ENCODE measurements at regions not wholly inside any gene's neighbourhood (a gene's known extent, or its start where the extent isn't known, plus 50 kb on each side); places are given as distances from the start of the nearest gene placed in this dataset.

GRCh38 chr16:79403534-79403933, 197.0 kb downstream of the MAF start:
- ChIA-PET CTCF (no interaction called here), POLR2A (no interaction called here)

GRCh38 chr16:79402920-79403319, 197.6 kb downstream of the MAF start:
- TF ChIP-seq E2F4 (CRISPR knock-in tag; IDR thresholded peaks at IDR 0.05; ENCODE audit: borderline replicate concordance, low read depth) (no peak), NFYB (CRISPR knock-in tag; conservative IDR thresholded peaks at IDR 0.05; ENCODE audit: low read depth) (no peak), ZNF396 (CRISPR knock-in tag; IDR thresholded peaks at IDR 0.05; ENCODE audit: borderline replicate concordance) (no peak)
- ChIA-PET POLR2A (no interaction called here), CTCF (no interaction called here)
- H3K27ac Mint-ChIP-seq = no peak overlapping the region
- ATAC-seq (no peak), DNase-seq (ENCODE audit: low spot score) (no peak)
- no peaks in the 10 kb centered on the region for H3K36me3 Mint-ChIP-seq
- H3K27me3 Mint-ChIP-seq (ENCODE audit: low read depth) = no peaks in the 10 kb centered on the region; the same call in 1 of the 2 replicates
- no peak overlapping the region for H3K4me3 Mint-ChIP-seq
- H3K9me3 Mint-ChIP-seq = peaks cover 15% of the 10 kb centered on the region
- H3K4me1 Mint-ChIP-seq = peaks cover 11% of the 10 kb centered on the region

More at GRCh38 chr16:79403534-79403933, 197.0 kb downstream of the MAF start:
- Mint-ChIP-seq H3K36me3 (no peaks in the 10 kb centered on the region), H3K4me3 (no peak overlapping the region), H3K4me1 (peaks cover 11% of the 10 kb centered on the region), H3K27me3 (ENCODE audit: low read depth) (no peaks in the 10 kb centered on the region; the same call in 1 of the 2 replicates), H3K9me3 (peaks cover 10% of the 10 kb centered on the region), H3K27ac (no peak overlapping the region)
- no peak for TF ChIP-seq ZNF532 (CRISPR knock-in tag; IDR thresholded peaks at IDR 0.05; ENCODE audit: borderline replicate concordance)
- TF ChIP-seq HMGA2 (CRISPR knock-in tag; IDR thresholded peaks at IDR 0.05) = no peak
- TF ChIP-seq TEAD4 (CRISPR knock-in tag; IDR thresholded peaks at IDR 0.05) = no peak
- no peak for TF ChIP-seq TP53 (CRISPR knock-in tag; IDR thresholded peaks at IDR 0.05)
- TF ChIP-seq MYBL2 (CRISPR knock-in tag; IDR thresholded peaks at IDR 0.05) = no peak
- TF ChIP-seq ZNF671 (CRISPR knock-in tag; IDR thresholded peaks at IDR 0.05) = no peak
- no peak for TF ChIP-seq E2F1 (CRISPR knock-in tag; IDR thresholded peaks at IDR 0.05)
- no peak for TF ChIP-seq ZNF232 (CRISPR knock-in tag; IDR thresholded peaks at IDR 0.05)
- TF ChIP-seq ZBTB43 (CRISPR knock-in tag; IDR thresholded peaks at IDR 0.05) = no peak
- no peak for TF ChIP-seq ZNF512 (CRISPR knock-in tag; IDR thresholded peaks at IDR 0.05; ENCODE audit: borderline replicate concordance)
- no peak for TF ChIP-seq NR1H2 (CRISPR knock-in tag; IDR thresholded peaks at IDR 0.05)
- ATAC-seq = no peak
- no peak for DNase-seq (ENCODE audit: low spot score)
